Esophagus muscularis mucosa (tissue), 4 donors: ENCODE measurements at regions not wholly inside any gene's neighbourhood (a gene's known extent, or its start where the extent isn't known, plus 50 kb on each side); places are given as distances from the start of the nearest gene placed in this dataset.

Source experiments
- EP300 ChIP-seq: sonication (generic); formaldehyde crosslinking; IDR thresholded peaks from one replicate; pipeline ENCODE4 v1.6.1; 2017; ENCODE audit warnings: antibody characterized with exemption
- POLR2A ChIP-seq: fragments of 450-650 bp; IDR thresholded peaks from one replicate; pipeline ENCODE4 v1.6.1; 2017; ENCODE audit warnings: antibody characterized with exemption, moderate library complexity, mild to moderate bottlenecking, low read depth
- POLR2AphosphoS5 ChIP-seq, 2 donors: sonication (generic); formaldehyde crosslinking; IDR thresholded peaks; one replicate each; pipeline ENCODE4 v1.6.1; 2017; ENCODE audit warnings: antibody characterized with exemption in 2 of 2
- TF ChIP-seq, protein P1 (sequence below), 3 experiments: fragments of 200-600 bp in 2 of 3; fragments of 450-650 bp in 1 of 3; sonication (generic) in 2 of 3; IDR thresholded peaks; one replicate each; pipeline ENCODE4 v1.5.1; 2017 to 2019; ENCODE audit warnings: antibody characterized with exemption in 3 of 3, mild to moderate bottlenecking in 2 of 3, moderate library complexity in 1 of 3

- TF ChIP-seq, protein P1, sequence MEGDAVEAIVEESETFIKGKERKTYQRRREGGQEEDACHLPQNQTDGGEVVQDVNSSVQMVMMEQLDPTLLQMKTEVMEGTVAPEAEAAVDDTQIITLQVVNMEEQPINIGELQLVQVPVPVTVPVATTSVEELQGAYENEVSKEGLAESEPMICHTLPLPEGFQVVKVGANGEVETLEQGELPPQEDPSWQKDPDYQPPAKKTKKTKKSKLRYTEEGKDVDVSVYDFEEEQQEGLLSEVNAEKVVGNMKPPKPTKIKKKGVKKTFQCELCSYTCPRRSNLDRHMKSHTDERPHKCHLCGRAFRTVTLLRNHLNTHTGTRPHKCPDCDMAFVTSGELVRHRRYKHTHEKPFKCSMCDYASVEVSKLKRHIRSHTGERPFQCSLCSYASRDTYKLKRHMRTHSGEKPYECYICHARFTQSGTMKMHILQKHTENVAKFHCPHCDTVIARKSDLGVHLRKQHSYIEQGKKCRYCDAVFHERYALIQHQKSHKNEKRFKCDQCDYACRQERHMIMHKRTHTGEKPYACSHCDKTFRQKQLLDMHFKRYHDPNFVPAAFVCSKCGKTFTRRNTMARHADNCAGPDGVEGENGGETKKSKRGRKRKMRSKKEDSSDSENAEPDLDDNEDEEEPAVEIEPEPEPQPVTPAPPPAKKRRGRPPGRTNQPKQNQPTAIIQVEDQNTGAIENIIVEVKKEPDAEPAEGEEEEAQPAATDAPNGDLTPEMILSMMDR (IDR thresholded peaks at IDR 0.05), result no peak
- no peak for TF ChIP-seq EP300
- no peak for TF ChIP-seq POLR2AphosphoS5 (IDR thresholded peaks at IDR 0.05)
- no peak for TF ChIP-seq POLR2A
Observed at GRCh38 chr6:68040312-68040778, 594.7 kb upstream of the ADGRB3 start.
